IPS-18c (cell line): ENCODE measurements at regions not wholly inside any gene's neighbourhood (a gene's known extent, or its start where the extent isn't known, plus 50 kb on each side); places are given as distances from the start of the nearest gene placed in this dataset.

Experiments
- H3K4me3 ChIP-seq: 2 replicates; pipeline ENCODE4 v1.7.0; 2013; ENCODE audit warnings: low read depth, mild to moderate bottlenecking, low read length, moderate library complexity; ENCODE audit not compliant: insufficient read depth
- H3K9me3 ChIP-seq: one replicate; pipeline ENCODE4 v1.6.1; 2013; ENCODE audit warnings: mild to moderate bottlenecking, low read length, moderate library complexity; ENCODE audit not compliant: control insufficient read depth, insufficient read depth

DNA sequence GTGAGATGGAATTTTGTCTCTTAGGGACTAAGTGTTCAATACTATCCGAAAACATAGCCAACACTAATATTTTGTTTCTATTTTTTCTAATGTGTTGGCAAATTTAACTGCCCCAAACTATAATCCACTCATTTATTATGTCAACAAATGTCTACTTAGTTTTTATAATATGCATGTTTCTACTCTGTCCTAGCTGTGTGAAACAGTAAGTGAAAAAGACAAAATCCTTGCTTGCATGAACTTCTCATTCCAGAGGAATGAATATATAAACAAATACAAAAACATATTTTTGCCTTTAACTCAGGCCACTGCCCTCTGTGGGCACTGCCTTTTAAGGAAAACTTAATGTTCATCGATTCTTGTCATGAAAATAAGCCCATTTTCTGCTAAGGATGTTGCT lies 1275.4 kb upstream of the CDH18 start:
- Histone ChIP-seq H3K9me3 (peaks cover 2% of the 10 kb centered on the region), H3K4me3 (no peak overlapping the region)

DNA sequence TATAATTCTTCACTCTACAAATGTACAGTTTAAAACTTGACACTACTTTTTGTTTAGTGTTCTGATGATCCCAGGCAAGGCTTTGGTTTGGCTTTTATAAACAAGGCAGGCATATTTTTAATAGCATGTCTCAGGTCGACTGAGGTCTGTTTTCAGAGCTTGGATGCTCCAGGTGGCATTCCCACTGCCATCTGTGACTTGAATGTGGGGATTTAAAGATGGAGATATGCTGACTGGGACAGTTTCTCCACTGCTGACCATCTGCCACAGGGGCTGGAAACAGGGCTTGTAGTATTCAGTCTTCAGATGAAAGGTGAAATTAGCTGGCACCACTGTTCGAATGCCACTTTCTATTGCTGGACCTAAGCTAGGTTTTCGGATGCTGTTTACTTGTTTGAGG lies 1266.2 kb upstream of the CDH18 start:
- Histone ChIP-seq H3K4me3 (no peak overlapping the region), H3K9me3 (no peaks in the 10 kb centered on the region)

DNA sequence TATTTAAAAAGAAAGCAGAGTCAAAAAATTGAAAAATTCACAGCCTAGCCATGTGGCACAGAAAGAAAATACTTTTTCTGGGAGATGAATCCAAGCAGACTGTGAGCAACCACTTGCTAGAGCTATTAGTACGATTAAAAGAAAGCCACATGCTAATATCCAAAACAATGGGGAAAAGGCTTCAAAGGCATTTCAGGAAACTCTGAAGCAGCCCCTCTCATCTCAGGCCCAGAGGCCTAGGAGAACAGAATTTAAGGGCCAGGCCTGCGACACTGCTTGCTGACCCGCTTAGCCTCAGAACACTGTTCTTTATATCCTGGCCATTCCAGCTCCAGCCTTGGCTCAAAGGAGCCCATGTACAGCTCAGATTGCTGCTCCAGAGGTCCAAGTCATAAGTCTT lies 1257.0 kb upstream of the CDH18 start:
- no peak overlapping the region for H3K4me3 ChIP-seq

DNA sequence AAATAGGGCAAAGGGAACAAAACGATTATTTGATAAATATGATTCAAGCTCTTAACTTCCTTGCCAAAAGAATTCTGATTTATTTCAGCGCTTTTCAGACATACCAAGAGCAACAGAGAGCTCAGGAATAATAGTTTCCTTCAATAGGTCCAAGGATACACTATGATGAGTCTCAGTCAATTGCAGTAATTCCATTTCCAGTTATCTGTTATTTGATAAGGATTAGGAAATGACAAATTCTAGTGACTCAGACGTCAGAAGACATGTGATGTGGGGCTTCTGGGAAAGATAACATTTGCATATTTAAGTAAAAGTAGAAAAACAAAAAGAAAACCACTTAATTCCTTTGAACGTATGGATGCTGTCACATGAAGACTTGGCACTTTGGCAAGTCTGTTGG lies 1250.8 kb upstream of the CDH18 start:
- no peak overlapping the region for H3K4me3 ChIP-seq
- H3K9me3 ChIP-seq, result no peaks in the 10 kb centered on the region

More for the DNA sequence above, 1257.0 kb upstream of the CDH18 start:
- no peaks in the 10 kb centered on the region for H3K9me3 ChIP-seq

DNA sequence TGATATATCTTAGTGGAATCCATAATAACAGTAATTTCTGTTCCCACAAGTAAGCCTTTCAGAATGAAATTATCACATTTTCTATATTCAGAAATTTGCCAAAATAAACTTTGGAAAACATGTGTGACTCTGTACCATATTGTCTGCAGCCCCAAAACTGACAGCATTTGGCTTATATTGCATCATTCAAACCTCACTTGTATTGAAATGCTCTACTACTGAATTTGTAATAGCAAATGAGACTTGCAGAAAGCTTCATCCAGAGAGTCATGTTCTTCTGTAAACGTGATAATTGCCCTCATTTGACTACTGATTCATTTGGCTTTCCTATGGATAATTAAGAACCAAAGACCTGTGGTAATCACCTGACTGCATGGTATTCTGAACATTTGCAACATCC lies 1249.5 kb upstream of the CDH18 start:
- H3K9me3 ChIP-seq, result no peaks in the 10 kb centered on the region

DNA sequence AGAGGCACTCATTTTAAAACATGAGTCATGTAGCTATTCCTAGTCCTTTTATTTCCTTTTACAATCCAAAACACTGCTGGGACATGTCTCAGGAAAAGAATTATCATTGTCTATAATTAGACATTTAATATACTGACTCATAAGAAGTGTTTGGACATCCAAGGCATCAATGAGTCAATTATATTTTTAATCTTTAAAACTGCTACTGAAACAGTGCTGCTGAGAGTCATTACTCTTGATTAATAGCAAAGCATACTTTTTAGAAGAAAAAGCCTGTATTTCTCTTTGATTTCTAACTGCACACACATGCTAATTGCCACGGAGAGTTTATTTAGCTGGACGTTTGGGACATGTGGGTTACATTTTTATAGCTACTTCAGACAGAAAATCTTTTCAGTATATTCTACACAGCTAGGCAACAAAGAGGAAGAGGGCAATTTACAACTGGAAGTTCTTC lies 1249.0 kb upstream of the CDH18 start:
- no peaks in the 10 kb centered on the region for H3K9me3 ChIP-seq
- no peak overlapping the region for H3K4me3 ChIP-seq

More for the DNA sequence above, 1249.5 kb upstream of the CDH18 start:
- no peak overlapping the region for H3K4me3 ChIP-seq

DNA sequence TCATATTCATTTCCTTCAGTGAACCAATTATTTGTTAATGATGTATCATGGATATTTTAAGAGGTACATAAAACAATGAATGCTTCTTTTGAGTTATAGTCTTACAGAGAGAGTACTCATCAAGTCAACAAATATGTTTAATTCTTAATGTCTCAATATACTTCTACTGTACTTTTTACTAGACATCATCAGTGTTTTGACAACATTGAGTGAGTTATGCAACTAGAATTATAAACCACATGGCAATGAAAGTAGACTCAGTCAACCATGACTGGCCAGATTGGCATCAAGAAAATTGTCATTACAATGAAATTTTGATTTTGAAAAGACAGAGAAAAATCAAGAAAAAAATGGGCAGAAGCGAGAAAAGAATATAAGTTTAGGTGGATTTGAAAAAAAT lies 1248.1 kb upstream of the CDH18 start:
- Histone ChIP-seq H3K4me3 (no peak overlapping the region), H3K9me3 (no peaks in the 10 kb centered on the region)

DNA sequence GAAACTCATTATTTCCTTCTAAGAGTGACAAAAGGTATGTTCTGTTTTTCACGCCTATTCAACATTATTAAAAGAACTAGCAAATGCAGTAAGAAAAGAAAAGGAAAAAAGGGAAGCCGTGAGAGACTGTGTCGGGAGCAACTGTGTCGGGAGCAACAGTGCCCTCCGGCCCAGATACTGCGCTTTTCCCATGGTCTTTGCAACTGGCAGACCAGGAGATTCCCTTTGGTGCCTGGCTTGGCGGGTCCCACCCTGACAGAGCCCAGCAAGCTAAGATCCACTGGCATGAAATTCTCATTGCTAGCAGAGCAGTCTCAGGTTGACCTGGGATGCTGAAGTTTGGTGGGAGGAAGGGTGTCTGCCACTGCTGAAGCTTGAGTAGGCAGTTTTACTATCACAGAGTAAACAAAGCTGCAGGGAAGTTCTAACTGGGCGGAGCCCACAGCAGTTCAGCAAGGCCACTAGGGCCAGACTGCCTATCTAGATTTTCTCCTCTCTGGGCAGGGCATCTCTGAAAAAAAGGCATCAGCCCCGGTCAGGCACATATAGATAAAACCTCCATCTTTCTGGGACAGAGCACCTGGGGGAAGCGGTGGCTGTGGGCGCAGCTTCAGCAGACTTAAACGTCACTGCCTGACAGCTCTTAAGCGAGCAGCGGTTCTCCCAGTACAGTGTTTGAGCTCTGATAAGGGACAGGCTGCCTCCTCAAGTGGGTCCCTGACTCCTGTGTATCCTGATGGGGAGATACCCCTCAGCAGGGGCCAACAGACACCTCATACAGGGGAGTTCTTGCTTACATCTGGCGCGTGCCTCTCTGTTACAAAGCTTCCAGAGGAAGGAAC lies 1237.4 kb upstream of the CDH18 start:
- H3K9me3 ChIP-seq, result no peaks in the 10 kb centered on the region
- no peak overlapping the region for H3K4me3 ChIP-seq

DNA sequence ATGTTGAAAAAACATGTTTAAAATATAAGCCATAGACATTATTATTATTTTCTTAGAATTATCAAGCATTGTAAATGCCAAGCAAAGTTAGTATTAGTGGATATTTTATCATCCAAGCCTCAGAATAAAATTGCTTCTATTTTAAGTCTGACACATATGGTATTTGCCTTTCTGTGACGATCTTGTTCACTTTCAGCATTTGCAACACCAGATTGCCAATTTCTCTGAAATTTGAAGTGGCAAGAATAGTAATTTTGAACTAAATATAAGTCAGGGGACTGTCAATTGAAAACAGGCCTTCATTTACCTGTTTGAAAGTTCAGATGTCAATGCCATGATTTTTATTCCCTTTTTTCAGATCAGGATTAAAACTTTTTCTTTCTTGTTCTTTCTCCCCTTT lies 1233.6 kb upstream of the CDH18 start:
- H3K9me3 ChIP-seq, result no peaks in the 10 kb centered on the region
- H3K4me3 ChIP-seq, result no peak overlapping the region

DNA sequence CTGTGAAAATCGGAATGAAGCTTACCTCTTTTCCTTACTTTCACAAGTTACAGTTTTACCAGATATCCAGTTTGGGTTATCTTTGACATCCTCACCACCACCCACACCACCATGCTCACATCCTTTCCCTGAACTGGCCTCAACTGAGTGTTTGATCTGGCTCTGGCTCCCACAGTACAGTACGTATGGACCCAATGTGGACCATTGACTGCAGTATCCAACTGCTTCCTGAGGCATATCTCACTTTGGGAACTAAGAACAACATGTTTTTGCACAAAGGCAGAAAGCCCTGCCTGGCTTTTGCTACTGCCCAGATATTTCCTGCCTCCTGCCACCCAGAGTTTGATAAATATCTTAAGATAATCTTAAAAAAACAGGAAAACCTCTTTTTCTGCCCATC lies 1232.0 kb upstream of the CDH18 start:
- Histone ChIP-seq H3K9me3 (no peaks in the 10 kb centered on the region), H3K4me3 (no peak overlapping the region)

DNA sequence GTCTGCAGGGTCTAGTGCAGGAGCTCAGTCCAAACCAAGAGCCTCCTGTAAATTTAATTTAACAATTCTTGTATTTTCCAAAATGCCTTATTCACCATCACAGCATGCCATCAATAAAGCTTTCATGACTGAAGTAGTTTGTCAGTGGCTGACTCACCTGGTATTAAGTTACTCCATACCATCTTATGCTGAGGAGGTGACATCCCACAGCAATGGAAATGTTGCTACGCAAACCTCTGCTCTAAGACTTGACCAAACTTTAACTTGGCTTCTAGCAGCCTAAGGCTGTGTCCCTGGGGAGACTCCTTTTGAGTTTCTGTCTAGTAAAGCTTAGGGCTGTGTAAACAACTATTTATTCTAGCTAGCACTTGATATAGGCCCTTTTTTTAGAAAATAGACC lies 1231.3 kb upstream of the CDH18 start:
- no peaks in the 10 kb centered on the region for H3K9me3 ChIP-seq
- H3K4me3 ChIP-seq, result no peak overlapping the region

DNA sequence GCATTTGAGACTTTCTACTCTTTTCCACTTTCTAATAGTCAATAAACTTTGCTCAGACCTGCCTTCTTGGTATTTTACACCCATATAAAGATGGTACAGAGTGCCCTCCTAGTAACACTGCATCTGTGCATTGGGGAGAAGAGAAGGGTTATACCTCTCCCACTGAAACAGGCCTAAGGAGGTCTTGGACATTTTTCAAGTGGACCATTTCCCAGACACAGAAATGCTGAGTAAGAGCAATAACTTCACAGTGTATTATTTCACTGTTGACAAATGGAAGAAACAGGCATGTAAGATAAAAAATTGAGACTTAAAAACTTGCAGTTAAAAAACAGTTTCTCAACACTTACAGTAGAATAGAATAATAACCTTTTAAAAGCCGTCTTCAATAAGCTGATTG lies 1224.0 kb upstream of the CDH18 start:
- no peak overlapping the region for H3K4me3 ChIP-seq

DNA sequence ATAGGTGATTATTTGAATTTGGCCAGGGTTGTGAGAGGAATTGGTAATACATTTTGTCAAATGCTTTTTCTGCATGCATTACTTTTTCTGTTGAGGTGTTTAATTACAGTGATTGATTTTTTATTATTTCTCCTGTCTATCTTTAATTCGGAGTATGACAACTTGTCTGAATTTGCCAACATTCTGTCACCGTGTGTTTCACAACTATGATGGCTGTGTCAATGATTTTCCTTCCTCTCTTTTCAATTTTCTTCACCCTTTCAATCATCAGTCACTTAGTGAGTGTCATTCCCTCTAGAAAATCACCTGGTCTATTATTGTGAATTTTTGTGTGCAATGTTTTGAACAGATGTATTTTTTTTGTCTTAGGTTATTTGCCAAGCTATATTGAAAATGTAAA lies 1221.4 kb upstream of the CDH18 start:
- Histone ChIP-seq H3K9me3 (no peaks in the 10 kb centered on the region), H3K4me3 (no peak overlapping the region)

More for the DNA sequence above, 1224.0 kb upstream of the CDH18 start:
- no peaks in the 10 kb centered on the region for H3K9me3 ChIP-seq

DNA sequence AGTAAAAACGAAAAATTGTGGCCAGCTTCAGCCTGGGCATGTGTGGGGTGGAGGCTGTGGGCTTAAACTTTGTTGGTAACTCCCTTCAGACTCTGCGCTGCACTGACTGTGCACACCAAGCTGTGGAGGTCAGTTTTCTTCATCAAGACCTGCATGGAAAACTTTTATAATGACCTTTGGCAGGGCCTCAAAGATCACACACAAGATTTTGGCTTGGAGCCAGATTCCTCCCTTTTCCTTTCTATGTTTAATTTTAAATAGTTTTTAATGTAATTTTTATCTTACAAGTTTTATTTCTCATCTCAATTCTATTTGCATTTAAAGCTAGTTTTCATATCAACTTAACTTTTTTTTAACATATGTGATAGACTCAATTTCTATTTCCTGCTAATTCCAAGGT lies 1211.1 kb upstream of the CDH18 start:
- Histone ChIP-seq H3K9me3 (no peaks in the 10 kb centered on the region), H3K4me3 (no peak overlapping the region)

DNA sequence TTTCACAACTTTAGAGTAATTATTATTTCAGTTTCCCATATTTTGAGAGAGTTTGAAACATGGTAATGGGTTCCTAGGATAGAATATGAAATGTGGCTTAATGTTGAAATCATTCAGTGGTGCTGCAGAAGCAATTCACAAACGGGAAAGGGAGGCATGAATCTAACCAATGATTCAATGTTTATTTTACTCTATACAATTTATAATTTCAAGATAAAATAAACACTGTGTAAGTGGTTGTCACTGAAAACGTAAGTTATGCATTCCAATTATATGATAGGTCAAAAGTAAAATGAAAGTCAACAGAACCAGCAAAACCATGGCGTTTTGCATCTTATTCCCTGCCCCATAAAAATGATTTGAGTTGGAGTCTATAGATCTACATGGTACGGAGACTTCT lies 1207.1 kb upstream of the CDH18 start:
- Histone ChIP-seq H3K4me3 (no peak overlapping the region), H3K9me3 (no peaks in the 10 kb centered on the region)

DNA sequence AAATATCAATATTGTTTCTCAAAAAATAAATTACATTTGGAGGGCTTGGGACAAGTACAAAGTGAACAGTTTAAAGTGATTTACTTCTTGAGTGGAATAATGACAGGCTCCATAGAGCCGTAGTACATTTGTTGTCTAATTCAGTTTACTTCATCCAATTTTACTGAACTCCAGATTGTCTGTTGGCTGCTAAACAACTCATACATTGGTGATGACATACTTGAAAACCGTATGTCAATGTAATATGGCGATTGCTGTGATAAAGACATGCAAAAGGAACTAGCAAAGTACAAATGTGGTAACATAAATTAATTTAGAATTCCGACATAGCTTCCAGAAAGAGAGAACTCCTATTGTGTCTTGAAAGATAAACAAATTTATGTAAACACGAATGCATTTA lies 1197.5 kb upstream of the CDH18 start:
- Histone ChIP-seq H3K9me3 (no peaks in the 10 kb centered on the region), H3K4me3 (no peak overlapping the region)

DNA sequence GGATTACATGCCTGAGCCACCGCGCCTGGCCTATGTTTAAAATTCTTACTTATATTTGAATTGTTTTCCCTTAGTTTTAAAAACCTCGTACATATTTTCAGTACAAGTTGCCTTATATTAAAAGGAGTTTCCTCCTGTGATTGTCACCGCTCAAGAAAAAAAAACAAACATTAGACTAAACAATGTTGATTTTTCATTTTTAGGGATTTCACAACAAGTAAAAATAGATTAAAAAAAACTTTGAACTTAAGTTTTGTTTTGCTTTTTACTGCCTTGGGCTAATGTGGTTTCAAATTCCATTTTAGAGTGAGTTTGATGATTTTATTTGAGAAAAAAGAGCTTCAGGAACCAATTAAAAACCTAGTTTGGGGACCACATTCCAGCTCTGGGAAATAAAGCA lies 1196.6 kb upstream of the CDH18 start:
- no peak overlapping the region for H3K4me3 ChIP-seq

DNA sequence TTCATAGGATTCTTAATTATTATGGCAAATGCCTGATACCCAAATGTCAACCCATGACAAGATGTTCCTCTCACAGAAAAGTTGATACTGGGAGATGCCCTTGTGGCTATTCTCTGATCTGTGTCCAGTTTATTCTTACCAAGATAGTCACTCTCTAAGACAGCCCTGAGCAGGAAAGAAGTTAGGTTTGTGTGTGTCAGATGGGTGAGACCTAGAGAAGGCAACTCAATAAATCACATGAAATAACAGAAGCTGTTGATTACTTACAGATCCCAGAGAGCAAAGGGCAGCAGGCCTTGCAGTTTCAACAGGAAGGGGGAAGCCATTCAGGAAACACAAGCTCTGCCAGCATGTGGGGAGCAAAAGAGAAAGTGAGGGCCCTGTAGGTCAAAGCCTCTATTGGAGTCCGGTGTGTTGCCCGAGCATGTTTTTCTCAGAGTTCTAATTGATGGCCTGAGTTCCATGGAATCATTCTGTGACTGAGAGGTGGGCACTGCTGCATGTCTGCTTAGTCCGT lies 1193.7 kb upstream of the CDH18 start:
- H3K9me3 ChIP-seq, result no peaks in the 10 kb centered on the region
- H3K4me3 ChIP-seq, result no peak overlapping the region

More for the DNA sequence above, 1196.6 kb upstream of the CDH18 start:
- no peaks in the 10 kb centered on the region for H3K9me3 ChIP-seq

DNA sequence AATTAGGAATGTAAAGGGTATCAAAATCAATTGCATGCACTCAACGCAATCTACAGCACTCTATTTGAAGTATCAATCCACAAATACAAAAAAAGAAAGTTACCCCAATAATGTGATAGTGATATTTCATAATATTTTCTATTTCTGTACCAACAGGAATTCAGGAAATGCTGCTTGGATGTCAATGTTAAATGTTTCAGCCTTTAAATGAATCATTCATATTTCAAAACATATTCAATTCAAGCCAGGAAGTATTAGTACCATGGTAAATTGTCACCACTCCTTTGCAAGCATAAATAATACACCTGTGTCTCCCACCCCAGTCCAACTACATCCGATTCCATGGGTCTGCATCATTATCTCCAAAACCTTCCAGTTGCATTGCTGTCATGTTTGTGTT lies 1185.5 kb upstream of the CDH18 start:
- no peaks in the 10 kb centered on the region for H3K9me3 ChIP-seq
- H3K4me3 ChIP-seq, result no peak overlapping the region
